T47D (cell line): ENCODE measurements at regions not wholly inside any gene's neighbourhood (a gene's known extent, or its start where the extent isn't known, plus 50 kb on each side); places are given as distances from the start of the nearest gene placed in this dataset.

Experiments used
- DNase-seq, 2 experiments: peaks; one replicate each; pipeline versions ENCODE4 v3.0.0 to v3.0.0-alpha.2; 2011 to 2012; ENCODE audit warnings: low read depth in 1 of 2, low spot score in 1 of 2
- JUND ChIP-seq: IDR thresholded peaks from 2 replicates; pipeline ENCODE4 v1.6.1; 2012; ENCODE audit warnings: low read depth
- in situ Hi-C: cut with HindIII; loops from 2 replicates; pipeline ENCODE4 v1.10.0; 2016; ENCODE audit warnings: low sequenced_read_pairs, low pct_unique_long_range_greater_than_20kb

- in situ Hi-C loops, result no loop called here
- no peak for TF ChIP-seq JUND
- no peak for DNase-seq
Measured at GRCh38 chr3:76016769-76017439, 231.6 kb upstream of the ZNF717 start.

GRCh38 chr3:76021376-76021775, 236.0 kb upstream of the ZNF717 start:
- in situ Hi-C loops, result no loop called here
- TF ChIP-seq JUND, result no peak
- no peak for DNase-seq

GRCh38 chr3:76024640-76025039, 239.3 kb upstream of the ZNF717 start:
- TF ChIP-seq JUND, result no peak
- DNase-seq, result peak in 1 of 2 experiments; percentile 53
- in situ Hi-C loops, result no loop called here

- in situ Hi-C loops, result no loop called here
- no peak for DNase-seq
- TF ChIP-seq JUND, result no peak
Measured at GRCh38 chr3:76025561-76025960, 240.2 kb upstream of the ZNF717 start.

GRCh38 chr3:76026379-76026778, 241.0 kb upstream of the ZNF717 start:
- TF ChIP-seq JUND, result no peak
- no peak for DNase-seq
- in situ Hi-C loops, result no loop called here

GRCh38 chr3:76028774-76029173, 243.4 kb upstream of the ZNF717 start:
- DNase-seq, result no peak
- in situ Hi-C loops, result no loop called here
- no peak for TF ChIP-seq JUND

- TF ChIP-seq JUND, result no peak
- in situ Hi-C loops, result no loop called here
- DNase-seq, result no peak
Measured at GRCh38 chr3:76034649-76035048, 249.3 kb upstream of the ZNF717 start.

GRCh38 chr3:76035117-76035516, 249.8 kb upstream of the ZNF717 start:
- in situ Hi-C loops, result no loop called here
- no peak for TF ChIP-seq JUND
- no peak for DNase-seq

GRCh38 chr3:76038949-76039348, 253.6 kb upstream of the ZNF717 start:
- no peak for TF ChIP-seq JUND
- no peak for DNase-seq
- in situ Hi-C loops, result no loop called here

GRCh38 chr3:76039431-76039830, 254.1 kb upstream of the ZNF717 start:
- no peak for TF ChIP-seq JUND
- in situ Hi-C loops, result no loop called here
- DNase-seq, result no peak

GRCh38 chr3:76040946-76041345, 255.6 kb upstream of the ZNF717 start:
- in situ Hi-C loops, result no loop called here
- no peak for TF ChIP-seq JUND
- no peak for DNase-seq

GRCh38 chr3:76043746-76044145, 258.4 kb upstream of the ZNF717 start:
- TF ChIP-seq JUND, result no peak
- no peak for DNase-seq
- in situ Hi-C loops, result no loop called here

GRCh38 chr3:76044601-76045600, 259.6 kb upstream of the ZNF717 start:
- no peak for TF ChIP-seq JUND
- DNase-seq, result peak in 1 of 2 experiments; percentile 61
- in situ Hi-C loops, result no loop called here

GRCh38 chr3:76047368-76047767, 262.0 kb upstream of the ZNF717 start:
- in situ Hi-C loops, result no loop called here

More at GRCh38 chr3:76047368-76047767, 262.0 kb upstream of the ZNF717 start:
- DNase-seq, result no peak
- no peak for TF ChIP-seq JUND
